ENCODE measurements at regions not wholly inside any gene's neighbourhood (a gene's known extent, or its start where the extent isn't known, plus 50 kb on each side); places are given as distances from the start of the nearest gene placed in this dataset.

DNA sequence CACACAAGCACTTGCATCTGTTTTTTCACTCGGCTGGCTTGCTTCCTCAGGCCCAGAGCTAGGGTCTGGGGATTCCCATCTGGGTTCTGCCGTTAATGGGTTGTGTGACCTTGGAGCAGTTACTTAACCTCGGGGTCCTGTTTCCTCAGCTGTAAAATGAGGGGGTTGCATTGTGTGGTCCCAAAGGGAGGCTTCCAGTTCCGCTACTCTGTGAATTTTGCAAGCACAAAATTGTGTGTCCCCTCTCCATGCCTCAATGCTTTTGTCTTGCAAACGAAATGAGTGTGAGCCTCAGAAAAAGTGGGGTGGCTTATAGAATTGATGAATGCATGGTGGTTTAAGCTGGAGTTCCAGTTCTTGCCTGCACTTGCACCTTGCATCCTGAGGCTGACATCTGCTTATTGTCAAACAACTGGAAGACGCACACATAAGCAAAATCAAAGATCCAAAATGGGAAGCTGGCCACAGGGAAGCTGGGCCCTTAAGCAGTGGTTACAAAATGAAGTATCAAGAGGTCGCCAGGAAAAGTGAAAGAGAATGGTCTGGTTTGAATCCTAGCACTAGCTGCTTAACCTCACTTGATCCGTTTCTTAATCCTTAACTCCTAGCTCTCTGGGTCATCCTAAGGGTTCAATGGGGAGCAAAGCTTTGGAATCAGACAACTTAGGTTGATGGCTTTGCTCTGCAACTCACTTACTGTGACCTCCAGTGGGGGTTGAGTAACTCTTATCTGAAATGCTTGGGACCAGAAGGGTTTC lies 490.6 kb downstream of the DHX35 start:
- WGBS, 2 experiments (ENCODE audit: extremely low coverage in 1 of 2, insufficient coverage in 1 of 2, insufficient read length in 1 of 2, insufficient replicate concordance in 2 of 2, low coverage in 1 of 2, low lambda C conversion rate in 2 of 2, missing lambda C conversion rate in 1 of 2), result 95% methylated on average over 8 of the region's 8 CpGs; no CpG with 5 or more reads in 1 of the 2 experiments
- H3K79me2 ChIP-seq (ENCODE audit: control insufficient read depth in 1 of 2, insufficient read depth in 2 of 2, low read length in 2 of 2), result no peaks in the 10 kb centered on the region
- no peak overlapping the region for H2BK20ac ChIP-seq (ENCODE audit: low read length)
- no peaks in the 10 kb centered on the region for H4K20me1 ChIP-seq (replicated peaks in 1 of 2; ENCODE audit: control insufficient read depth in 1 of 2, insufficient read depth in 2 of 2, low read length in 2 of 2)
- no peaks in the 10 kb centered on the region for H3K9me3 ChIP-seq (ENCODE audit: insufficient read depth in 2 of 2, low read depth in 1 of 2, low read length in 1 of 2)
- no peak overlapping the region for H2AK5ac ChIP-seq (ENCODE audit: low read depth, low read length)
- no peaks in the 10 kb centered on the region for H3K27me3 ChIP-seq (replicated peaks in 1 of 4; ENCODE audit: control insufficient read depth in 3 of 4, extremely low read depth in 1 of 4, insufficient read depth in 3 of 4, low read length in 3 of 4)
- no peak overlapping the region for H2BK120ac ChIP-seq (replicated peaks; ENCODE audit: low read depth, low read length)
- no peak overlapping the region for H3K4me2 ChIP-seq (ENCODE audit: insufficient read depth in 1 of 2, low read depth in 2 of 2, low read length in 2 of 2)
- DNase-seq (ENCODE audit: low read depth in 1 of 2, low spot score in 2 of 2) (no peak), FAIRE-seq (no peak)
- CTCF ChIA-PET (ENCODE audit: partially characterized antibody), result interaction anchor here (1.3 to 2.9 kb wide), 4 partner anchors 11 to 184 kb away, joined by 3 to 10 read pairs (median 4); no protein-coding TSS in a partner anchor
- H4K8ac ChIP-seq (ENCODE audit: extremely low read depth, insufficient read depth, low read length), result no peak overlapping the region
- H3K4me1 ChIP-seq (replicated peaks in 1 of 4; ENCODE audit: control insufficient read depth in 3 of 4, insufficient read depth in 4 of 4, low read length in 3 of 4), result peaks cover 0 to 9% (median 1%) of the 10 kb centered on the region in 4 experiments; a peak in 4 of 7 replicates
- no peak overlapping the region for H2BK15ac ChIP-seq (ENCODE audit: low read length)
- no peak overlapping the region for H3K27ac ChIP-seq (ENCODE audit: low read depth, low read length)
- no peak overlapping the region for H3K14ac ChIP-seq (ENCODE audit: insufficient read length)
- H3K56ac ChIP-seq (replicated peaks; ENCODE audit: insufficient read length, low read depth, low read length), result no peak overlapping the region
- no peak overlapping the region for H3K9ac ChIP-seq (replicated peaks in 1 of 4; ENCODE audit: extremely low read depth in 1 of 4, low read depth in 3 of 4, low read length in 3 of 4)
- H2BK5ac ChIP-seq (ENCODE audit: low read depth, low read length), result no peak overlapping the region
- H2BK12ac ChIP-seq (ENCODE audit: low read depth, low read length), result no peak overlapping the region; the same call in 1 of the 2 replicates
- no peaks in the 10 kb centered on the region for H3K36me3 ChIP-seq (ENCODE audit: control insufficient read depth in 2 of 4, insufficient read depth in 4 of 4, low read length in 3 of 4)
- no peak overlapping the region for H3K23ac ChIP-seq (ENCODE audit: insufficient read length)
- H2AFZ ChIP-seq (ENCODE audit: low read length), result peak overlapping the region; percentile 35; the same call in 1 of the 2 replicates
- POLR2A ChIA-PET (ENCODE audit: partially characterized antibody), result no interaction called here
- H3K4me3 ChIP-seq (ENCODE audit: extremely low read depth in 1 of 4, insufficient read depth in 2 of 4, low read depth in 3 of 4, low read length in 4 of 4), result no peak overlapping the region
- H3K4ac ChIP-seq (replicated peaks; ENCODE audit: insufficient read length, low read depth, low read length), result no peak overlapping the region
- no peaks in the 10 kb centered on the region for H3K23me2 ChIP-seq (ENCODE audit: low read depth, low read length)
- H3K79me1 ChIP-seq (ENCODE audit: low read depth, low read length), result no peaks in the 10 kb centered on the region
- no peak overlapping the region for H4K91ac ChIP-seq (replicated peaks; ENCODE audit: insufficient read length, low read length)
- no peak overlapping the region for H4K5ac ChIP-seq (ENCODE audit: insufficient read length, low read depth, low read length)
- H3K18ac ChIP-seq (ENCODE audit: extremely low read depth, low read length), result no peak overlapping the region
- no peak for TF ChIP-seq BCL11A (IDR thresholded peaks at IDR 0.05; ENCODE audit: low read depth in 2 of 2, low read length in 2 of 2)
- no peak for TF ChIP-seq HDAC6 (IDR thresholded peaks at IDR 0.05; ENCODE audit: low read depth, low read length)
- no peak for TF ChIP-seq TCF12 (IDR thresholded peaks at IDR 0.05; ENCODE audit: low read depth, low read length)
- no peak for TF ChIP-seq EGR1 (IDR thresholded peaks at IDR 0.05; ENCODE audit: borderline replicate concordance, low read depth, low read length)
- TF ChIP-seq CEBPB (IDR thresholded peaks at IDR 0.05; ENCODE audit: low read depth, low read length), result no peak
- TF ChIP-seq CBX8 (IDR thresholded peaks at IDR 0.05; ENCODE audit: borderline replicate concordance, low read depth, low read length), result no peak
- no peak for TF ChIP-seq SUZ12 (IDR thresholded peaks at IDR 0.05; ENCODE audit: low read length)
- TF ChIP-seq KDM1A (IDR thresholded peaks at IDR 0.05; ENCODE audit: borderline replicate concordance, low read length), result no peak
- TF ChIP-seq RXRA (IDR thresholded peaks at IDR 0.05; ENCODE audit: insufficient read depth, low read depth, low read length), result no peak
- TF ChIP-seq ASH2L (IDR thresholded peaks at IDR 0.05; ENCODE audit: low read length), result no peak
